Fibroblast of skin of right biceps (primary cell): ENCODE measurements at regions not wholly inside any gene's neighbourhood (a gene's known extent, or its start where the extent isn't known, plus 50 kb on each side); places are given as distances from the start of the nearest gene placed in this dataset.
"Not testable (repeated sequence)": the region's sequence is repeated elsewhere in the genome, so short reads cannot be mapped to it uniquely, and the experiment has no call there.

Experiments used
- DNase-seq: peaks from one replicate; pipeline ENCODE4 v3.0.0-alpha.2; 2013

- not testable (repeated sequence) for DNase-seq
These were observed 137.8 kb upstream of the ROPN1B start for GRCh38 chr3:125831005-125831750.

- DNase-seq = not testable (repeated sequence)
These were observed 133.4 kb upstream of the ROPN1B start for GRCh38 chr3:125835562-125835961.

- peak; percentile 32 for DNase-seq
These were observed 132.9 kb upstream of the ROPN1B start for GRCh38 chr3:125836011-125836551.

- not testable (repeated sequence) for DNase-seq
These were observed 132.2 kb upstream of the ROPN1B start for GRCh38 chr3:125836786-125837185.

DNA sequence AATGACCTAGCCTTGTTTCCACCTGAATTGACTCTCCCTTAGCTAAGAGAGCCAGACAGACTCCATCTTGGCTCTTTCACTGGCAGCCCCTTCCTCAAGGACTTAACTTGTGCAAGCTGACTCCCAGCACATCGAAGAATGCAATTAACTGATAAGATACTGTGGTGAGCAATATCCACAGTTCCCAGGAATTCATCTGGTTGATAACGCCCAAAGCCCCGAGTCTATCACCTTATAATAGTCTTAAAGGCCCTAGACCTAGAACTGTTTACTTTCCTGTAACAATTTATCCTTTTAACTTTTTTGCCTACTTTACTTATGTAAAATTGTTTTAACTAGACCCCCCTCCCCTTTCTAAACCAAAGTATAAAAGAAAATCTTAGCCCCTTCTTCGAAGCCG lies 130.1 kb upstream of the ROPN1B start:
- DNase-seq = not testable (repeated sequence)

DNA sequence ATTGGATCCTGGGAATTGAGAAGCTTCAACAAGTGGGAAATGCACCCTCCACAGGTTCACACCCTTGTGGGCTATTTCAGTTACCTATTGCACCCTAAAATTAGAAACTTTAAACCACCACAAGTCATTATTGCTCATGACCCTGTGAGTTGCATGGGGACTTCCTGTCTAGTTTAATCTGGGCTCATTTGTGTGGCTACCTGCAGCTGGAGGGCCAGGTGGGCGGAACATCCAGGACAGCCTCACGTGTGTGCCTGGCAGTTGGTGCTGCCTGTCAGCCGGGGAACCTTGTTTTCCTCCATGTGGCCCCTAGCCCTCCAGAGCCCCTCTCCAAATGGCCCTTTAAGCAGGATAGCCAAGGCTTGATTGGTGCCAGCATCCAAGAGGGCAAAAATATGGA lies 128.5 kb upstream of the ROPN1B start:
- not testable (repeated sequence) for DNase-seq

GRCh38 chr3:125847966-125848365 lies 121.0 kb upstream of the ROPN1B start:
- DNase-seq = not testable (repeated sequence)

GRCh38 chr3:125855006-125855405 lies 114.0 kb upstream of the ROPN1B start:
- not testable (repeated sequence) for DNase-seq

DNA sequence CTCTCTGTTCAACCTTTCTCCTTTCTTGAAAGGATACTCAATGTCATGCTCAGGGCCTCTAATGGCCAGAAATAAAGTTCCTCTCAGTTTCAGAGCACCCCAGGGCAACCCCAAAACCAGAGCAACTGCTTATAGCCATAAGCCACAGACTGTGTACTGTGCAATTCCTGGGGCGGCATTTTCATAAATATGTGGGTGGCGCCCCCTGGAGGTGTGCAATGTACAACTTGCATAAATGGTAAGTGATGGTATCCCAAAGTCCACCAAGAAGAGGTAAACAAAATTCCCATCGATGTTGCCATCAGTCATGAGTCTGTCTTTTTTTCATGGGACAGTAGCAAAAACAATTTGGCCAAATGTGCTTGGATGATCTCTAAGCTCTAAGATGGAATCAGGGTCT lies 108.4 kb upstream of the ROPN1B start:
- DNase-seq = not testable (repeated sequence)

- DNase-seq = peak; percentile 6
These were observed 106.1 kb upstream of the ROPN1B start for GRCh38 chr3:125862841-125863254.

DNA sequence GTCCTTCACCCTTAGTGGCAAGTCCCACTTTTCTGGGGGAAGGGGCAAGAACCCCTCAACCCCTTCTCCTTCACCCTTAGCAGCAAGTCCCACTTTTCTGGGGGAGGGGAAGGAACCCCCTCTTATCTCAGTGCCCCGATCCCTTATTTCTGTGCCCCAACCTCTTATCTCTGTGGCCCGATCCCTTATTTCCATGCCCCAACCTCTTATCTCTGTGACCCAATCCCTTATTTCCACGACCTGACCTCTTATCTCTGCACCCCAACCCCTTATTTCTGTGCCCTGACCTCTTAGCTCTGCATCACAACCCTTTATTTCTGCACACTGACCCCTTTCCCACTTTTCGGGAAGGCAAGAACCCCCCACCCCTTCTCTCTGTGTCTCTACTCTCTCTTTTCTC lies 104.4 kb upstream of the ROPN1B start:
- not testable (repeated sequence) for DNase-seq

DNA sequence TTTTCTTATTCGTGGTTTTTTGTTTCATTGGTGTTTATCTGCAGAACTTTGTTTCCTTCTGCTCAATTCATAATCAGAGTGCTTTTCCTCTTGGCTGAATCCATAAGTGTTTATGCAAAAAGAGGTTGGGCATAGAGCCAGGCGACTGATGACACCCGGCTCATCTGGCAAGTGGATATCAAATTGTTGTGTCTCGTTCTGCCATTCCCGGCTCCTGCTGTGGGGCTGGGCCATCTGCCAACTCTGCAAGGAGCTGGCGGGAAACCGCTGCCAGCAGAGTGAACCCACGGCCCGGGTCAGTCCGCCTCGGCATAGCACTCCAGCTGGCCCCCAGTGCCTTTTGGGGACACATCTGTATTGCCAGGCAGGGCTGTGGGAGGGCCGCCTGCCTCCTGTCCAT lies 83.0 kb upstream of the ROPN1B start:
- DNase-seq = peak; percentile 86

GRCh38 chr3:125899181-125899580 lies 69.8 kb upstream of the ROPN1B start:
- DNase-seq = not testable (repeated sequence)

- not testable (repeated sequence) for DNase-seq
These were observed 67.5 kb upstream of the ROPN1B start for GRCh38 chr3:125901473-125901872.

GRCh38 chr3:125903780-125904455 lies 65.1 kb upstream of the ROPN1B start:
- not testable (repeated sequence) for DNase-seq

- not testable (repeated sequence) for DNase-seq
These were observed 61.7 kb upstream of the ROPN1B start for GRCh38 chr3:125907279-125907678.

DNA sequence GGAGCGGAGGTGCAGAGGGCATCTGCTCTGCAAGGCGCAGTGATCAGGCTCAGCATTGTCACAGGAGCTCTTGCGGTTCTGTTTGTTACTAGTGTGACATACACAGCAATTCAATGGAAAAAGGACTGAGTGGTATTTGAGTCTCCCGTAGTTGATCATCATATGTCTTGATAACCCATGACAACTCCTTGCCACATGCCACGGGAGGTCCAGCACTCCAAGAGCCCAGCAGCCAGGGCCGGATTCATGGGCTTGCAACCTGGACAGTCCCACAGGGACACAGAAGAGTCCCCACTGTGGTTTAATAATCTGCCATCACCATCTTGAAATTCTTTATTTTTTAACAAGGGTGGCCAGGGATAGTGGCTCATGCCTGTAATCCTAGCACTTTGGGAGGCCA lies 58.1 kb upstream of the ROPN1B start:
- not testable (repeated sequence) for DNase-seq

DNA sequence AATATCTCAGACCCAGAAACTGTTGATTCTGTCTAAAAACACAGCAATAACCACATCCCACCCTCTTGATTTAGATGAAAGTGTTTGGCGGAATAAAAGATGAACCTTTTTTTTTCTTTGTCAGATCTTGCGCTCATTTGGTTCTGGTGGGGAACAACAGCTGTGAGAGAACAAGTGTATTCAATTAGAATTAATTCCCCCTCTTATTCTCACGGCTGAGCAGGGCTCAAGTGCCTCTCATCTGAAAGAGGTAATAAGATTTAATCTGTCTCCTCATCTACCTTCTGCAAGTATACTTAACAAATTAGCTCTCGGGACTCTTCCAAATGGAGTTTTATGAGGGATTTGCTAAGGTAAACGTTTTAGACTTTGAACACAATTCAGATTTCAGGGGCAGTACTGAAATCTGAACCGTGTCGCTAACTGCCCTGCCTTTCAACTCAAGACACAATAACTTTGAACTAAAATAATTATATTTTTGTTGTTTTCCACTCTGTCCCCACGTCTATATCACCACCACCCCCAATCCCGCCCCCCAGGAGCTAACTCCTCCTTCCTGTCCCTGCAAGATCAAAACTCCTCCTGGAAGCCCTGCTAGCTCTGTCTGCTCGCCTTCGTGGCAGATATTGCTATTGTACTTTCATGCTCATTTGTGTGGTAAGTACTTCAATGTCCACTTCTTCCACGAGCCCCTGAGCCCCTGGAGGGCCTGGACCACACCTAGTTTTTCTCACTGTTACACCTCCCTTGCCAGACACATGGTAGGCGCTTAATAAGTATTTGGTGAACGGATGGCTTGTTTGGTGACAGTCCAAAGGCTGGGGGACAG lies 54.2 kb upstream of the ROPN1B start:
- DNase-seq = peak; percentile 61

GRCh38 chr3:125915437-125915787 lies 53.6 kb upstream of the ROPN1B start:
- peak; percentile 42 for DNase-seq

GRCh38 chr3:125915792-125916375 lies 53.1 kb upstream of the ROPN1B start:
- peak; percentile 99 for DNase-seq

GRCh38 chr3:125916376-125916978 lies 52.5 kb upstream of the ROPN1B start:
- peak; percentile 96 for DNase-seq

- DNase-seq = peak; percentile 90
These were observed 51.9 kb upstream of the ROPN1B start for GRCh38 chr3:125917020-125917549.
